ENCODE measurements at regions not wholly inside any gene's neighbourhood (a gene's known extent, or its start where the extent isn't known, plus 50 kb on each side); places are given as distances from the start of the nearest gene placed in this dataset.

DNA sequence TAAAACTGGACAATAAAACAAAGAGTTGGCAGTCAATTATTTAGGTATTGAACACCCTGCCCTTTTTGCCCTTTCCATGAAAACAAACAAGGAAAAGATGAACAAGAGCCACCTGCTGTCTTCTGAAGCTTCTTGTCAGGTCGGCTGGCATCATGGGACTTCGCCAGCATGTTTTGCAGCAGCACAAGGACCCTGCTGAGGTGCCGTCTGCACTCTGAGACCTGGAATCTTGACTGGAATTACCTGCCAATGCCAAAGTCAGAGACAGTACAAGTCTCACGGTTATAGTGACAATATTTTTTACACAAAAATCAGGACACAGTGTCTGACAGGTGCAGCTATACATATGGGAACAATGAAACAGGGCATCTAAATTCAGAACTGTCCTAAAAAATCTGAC lies 284.5 kb downstream of the GASK1B start:
- Mint-ChIP-seq H3K36me3 (ENCODE audit: insufficient read depth, unreplicated experiment) (no peaks in the 10 kb centered on the region), H3K4me3 (ENCODE audit: unreplicated experiment) (no peak overlapping the region), H3K9me3 (ENCODE audit: unreplicated experiment) (no peaks in the 10 kb centered on the region), H3K27me3 (ENCODE audit: insufficient read depth, unreplicated experiment) (no peaks in the 10 kb centered on the region), H3K4me1 (ENCODE audit: insufficient read depth, unreplicated experiment) (peaks cover 5% of the 10 kb centered on the region), H3K27ac (ENCODE audit: low read depth, unreplicated experiment) (no peak overlapping the region)
- TF ChIP-seq, protein P1, sequence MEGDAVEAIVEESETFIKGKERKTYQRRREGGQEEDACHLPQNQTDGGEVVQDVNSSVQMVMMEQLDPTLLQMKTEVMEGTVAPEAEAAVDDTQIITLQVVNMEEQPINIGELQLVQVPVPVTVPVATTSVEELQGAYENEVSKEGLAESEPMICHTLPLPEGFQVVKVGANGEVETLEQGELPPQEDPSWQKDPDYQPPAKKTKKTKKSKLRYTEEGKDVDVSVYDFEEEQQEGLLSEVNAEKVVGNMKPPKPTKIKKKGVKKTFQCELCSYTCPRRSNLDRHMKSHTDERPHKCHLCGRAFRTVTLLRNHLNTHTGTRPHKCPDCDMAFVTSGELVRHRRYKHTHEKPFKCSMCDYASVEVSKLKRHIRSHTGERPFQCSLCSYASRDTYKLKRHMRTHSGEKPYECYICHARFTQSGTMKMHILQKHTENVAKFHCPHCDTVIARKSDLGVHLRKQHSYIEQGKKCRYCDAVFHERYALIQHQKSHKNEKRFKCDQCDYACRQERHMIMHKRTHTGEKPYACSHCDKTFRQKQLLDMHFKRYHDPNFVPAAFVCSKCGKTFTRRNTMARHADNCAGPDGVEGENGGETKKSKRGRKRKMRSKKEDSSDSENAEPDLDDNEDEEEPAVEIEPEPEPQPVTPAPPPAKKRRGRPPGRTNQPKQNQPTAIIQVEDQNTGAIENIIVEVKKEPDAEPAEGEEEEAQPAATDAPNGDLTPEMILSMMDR (IDR thresholded peaks at IDR 0.05; ENCODE audit: unreplicated experiment): no peak
- ChIA-PET CTCF (interaction anchor here (0.5 kb wide), 1 partner anchor 1451 kb away, joined by 3 read pairs; no protein-coding TSS in a partner anchor), POLR2A (no interaction called here)
- no peak for DNase-seq (ENCODE audit: unreplicated experiment)
- BruUV-seq (replicated peaks): no TSS peak
- intact Hi-C loops (cut with micrococcal nuclease): no loop called here

DNA sequence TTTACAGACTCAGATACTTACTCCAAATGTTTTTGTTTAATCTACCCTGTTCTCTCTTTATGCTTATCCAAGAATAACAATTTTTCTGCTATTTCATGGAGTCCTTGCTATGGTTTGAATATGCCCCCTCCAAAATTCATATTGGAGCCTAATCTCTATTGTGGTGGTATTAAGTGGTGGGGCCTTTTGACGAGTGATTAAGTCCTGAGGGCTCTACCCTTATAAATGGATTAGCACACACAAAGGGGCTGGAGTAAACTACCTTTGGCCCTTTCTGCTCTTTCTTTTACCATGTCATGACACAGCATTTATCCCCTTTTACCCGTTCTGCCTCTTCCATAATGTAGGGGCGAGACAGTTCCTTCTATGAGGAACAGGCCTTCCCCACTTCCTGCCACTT lies 285.5 kb downstream of the GASK1B start:
- no peak overlapping the region for H3K27ac Mint-ChIP-seq (ENCODE audit: low read depth, unreplicated experiment)
- no TSS peak for BruUV-seq (replicated peaks)
- ChIA-PET POLR2A (no interaction called here), CTCF (no interaction called here)
- H3K9me3 Mint-ChIP-seq (ENCODE audit: unreplicated experiment): no peaks in the 10 kb centered on the region
- H3K36me3 Mint-ChIP-seq (ENCODE audit: insufficient read depth, unreplicated experiment): no peaks in the 10 kb centered on the region
- no peak for DNase-seq (ENCODE audit: unreplicated experiment)
- intact Hi-C loops (cut with micrococcal nuclease): no loop called here
- H3K27me3 Mint-ChIP-seq (ENCODE audit: insufficient read depth, unreplicated experiment): no peaks in the 10 kb centered on the region
- H3K4me3 Mint-ChIP-seq (ENCODE audit: unreplicated experiment): no peak overlapping the region
- peaks cover 5% of the 10 kb centered on the region for H3K4me1 Mint-ChIP-seq (ENCODE audit: insufficient read depth, unreplicated experiment)
- TF ChIP-seq, protein P1 (IDR thresholded peaks at IDR 0.05; ENCODE audit: unreplicated experiment): no peak

DNA sequence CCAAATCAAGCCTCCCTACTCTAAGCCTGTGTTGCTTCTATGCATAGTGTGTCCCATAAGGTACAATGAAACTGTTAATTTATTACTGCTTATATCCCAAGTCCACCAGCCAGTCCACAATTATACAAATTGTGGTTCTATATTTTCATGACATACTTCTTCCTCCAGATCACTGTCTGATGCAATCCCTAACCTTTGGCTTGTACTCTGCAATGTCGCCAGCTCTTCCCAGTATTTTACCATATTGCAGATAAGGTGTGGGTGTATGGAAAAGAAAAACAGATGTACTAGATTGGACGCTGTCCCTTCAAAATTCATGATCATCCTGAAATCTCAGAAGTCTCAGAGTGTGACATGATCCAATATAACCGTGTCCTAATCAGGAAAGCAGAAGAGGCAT lies 286.2 kb downstream of the GASK1B start:
- Mint-ChIP-seq H3K36me3 (ENCODE audit: insufficient read depth, unreplicated experiment) (no peaks in the 10 kb centered on the region), H3K27ac (ENCODE audit: low read depth, unreplicated experiment) (no peak overlapping the region), H3K27me3 (ENCODE audit: insufficient read depth, unreplicated experiment) (no peaks in the 10 kb centered on the region), H3K9me3 (ENCODE audit: unreplicated experiment) (no peaks in the 10 kb centered on the region), H3K4me3 (ENCODE audit: unreplicated experiment) (no peak overlapping the region), H3K4me1 (ENCODE audit: insufficient read depth, unreplicated experiment) (peaks cover 5% of the 10 kb centered on the region)
- TF ChIP-seq, protein P1 (IDR thresholded peaks at IDR 0.05; ENCODE audit: unreplicated experiment): no peak
- no peak for DNase-seq (ENCODE audit: unreplicated experiment)
- intact Hi-C loops (cut with micrococcal nuclease): no loop called here
- BruUV-seq (replicated peaks): no TSS peak
- POLR2A ChIA-PET: interaction anchor here (0.6 kb wide), 1 partner anchor 25 kb away, joined by 3 read pairs; no protein-coding TSS in a partner anchor
- CTCF ChIA-PET: no interaction called here

DNA sequence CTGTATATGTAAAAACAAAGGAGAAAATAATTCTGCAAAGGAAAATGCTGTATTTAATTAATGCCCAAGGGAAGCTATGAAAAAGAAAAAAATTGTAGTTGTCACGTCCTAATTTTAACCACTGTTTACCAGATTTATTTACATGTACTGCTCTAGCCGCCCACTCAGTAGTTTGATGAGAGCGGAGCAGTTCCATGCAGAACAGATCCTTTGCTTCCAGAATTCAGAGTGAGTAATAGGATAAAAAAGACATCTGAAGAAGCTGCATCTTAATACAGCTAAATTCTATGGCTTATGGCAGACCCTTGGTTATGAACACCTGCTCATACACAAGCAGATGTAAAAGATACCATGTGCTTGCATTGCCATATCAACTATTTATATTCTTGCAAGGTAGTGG lies 287.0 kb downstream of the GASK1B start:
- POLR2A ChIA-PET: no interaction called here
- Mint-ChIP-seq H3K4me1 (ENCODE audit: insufficient read depth, unreplicated experiment) (peaks cover 5% of the 10 kb centered on the region), H3K36me3 (ENCODE audit: insufficient read depth, unreplicated experiment) (no peaks in the 10 kb centered on the region), H3K27me3 (ENCODE audit: insufficient read depth, unreplicated experiment) (no peaks in the 10 kb centered on the region), H3K4me3 (ENCODE audit: unreplicated experiment) (no peak overlapping the region), H3K27ac (ENCODE audit: low read depth, unreplicated experiment) (no peak overlapping the region), H3K9me3 (ENCODE audit: unreplicated experiment) (no peaks in the 10 kb centered on the region)
- CTCF ChIA-PET: no interaction called here
- intact Hi-C loops (cut with micrococcal nuclease): no loop called here
- no peak for DNase-seq (ENCODE audit: unreplicated experiment)
- TF ChIP-seq, protein P1 (IDR thresholded peaks at IDR 0.05; ENCODE audit: unreplicated experiment): no peak
- BruUV-seq (replicated peaks): no TSS peak

Measured in MCF 10A (cell line).